HEK293 (cell line): ENCODE measurements at regions not wholly inside any gene's neighbourhood (a gene's known extent, or its start where the extent isn't known, plus 50 kb on each side); places are given as distances from the start of the nearest gene placed in this dataset.

Experiments used
- GFI1B ChIP-seq: fragments of 450-650 bp; formaldehyde crosslinking; IDR thresholded peaks from 2 replicates; pipeline ENCODE4 v1.5.1; 2016; ENCODE audit warnings: missing biosample characterization, missing genetic modification characterization
- TCF7L2 ChIP-seq: IDR thresholded peaks from 2 replicates; pipeline ENCODE4 v1.6.1; 2011; ENCODE audit warnings: low read depth, mild to moderate bottlenecking, inconsistent platforms, low read length, moderate library complexity, borderline replicate concordance
- YY1 ChIP-seq: fragments of 450-650 bp; formaldehyde crosslinking; IDR thresholded peaks from 2 replicates; pipeline ENCODE4 v1.5.1; 2018; ENCODE audit warnings: missing biosample characterization, missing genetic modification characterization
- ZBTB17 ChIP-seq: fragments of 450-650 bp; formaldehyde crosslinking; IDR thresholded peaks from 2 replicates; pipeline ENCODE4 v1.5.1; 2016; ENCODE audit warnings: missing biosample characterization, missing genetic modification characterization
- ZBTB8A ChIP-seq: fragments of 450-650 bp; formaldehyde crosslinking; IDR thresholded peaks from 2 replicates; pipeline ENCODE4 v1.5.1; 2016; ENCODE audit warnings: missing biosample characterization, missing genetic modification characterization
- ZEB2 ChIP-seq: fragments of 450-650 bp; formaldehyde crosslinking; IDR thresholded peaks from 2 replicates; pipeline ENCODE4 v1.5.1; 2016; ENCODE audit warnings: missing biosample characterization, missing genetic modification characterization
- ZNF146 ChIP-seq: fragments of 450-650 bp; formaldehyde crosslinking; IDR thresholded peaks from 2 replicates; pipeline ENCODE4 v1.5.1; 2016; ENCODE audit warnings: missing biosample characterization, missing genetic modification characterization
- ZNF157 ChIP-seq: fragments of 450-650 bp; formaldehyde crosslinking; IDR thresholded peaks from 2 replicates; pipeline ENCODE4 v1.5.1; 2016; ENCODE audit warnings: missing biosample characterization, missing genetic modification characterization
- ZNF175 ChIP-seq: fragments of 450-650 bp; formaldehyde crosslinking; IDR thresholded peaks from 2 replicates; pipeline ENCODE4 v1.5.1; 2016; ENCODE audit warnings: missing biosample characterization, missing genetic modification characterization
- ZNF184 ChIP-seq: fragments of 450-650 bp; IDR thresholded peaks from 2 replicates; pipeline ENCODE4 v1.5.1; 2018; ENCODE audit warnings: missing biosample characterization, mild to moderate bottlenecking, missing genetic modification characterization
- ZNF19 ChIP-seq: fragments of 450-650 bp; formaldehyde crosslinking; IDR thresholded peaks from 2 replicates; pipeline ENCODE4; 2016; ENCODE audit warnings: missing biosample characterization, missing genetic modification characterization, low read depth
- ZNF202 ChIP-seq: fragments of 450-650 bp; formaldehyde crosslinking; IDR thresholded peaks from 2 replicates; pipeline ENCODE4 v1.5.1; 2016; ENCODE audit warnings: missing biosample characterization, missing genetic modification characterization, borderline replicate concordance
- ZNF221 ChIP-seq: fragments of 450-650 bp; formaldehyde crosslinking; IDR thresholded peaks from 2 replicates; pipeline ENCODE4 v1.5.1; 2017; ENCODE audit warnings: missing biosample characterization, missing genetic modification characterization, borderline replicate concordance
- ZNF341 ChIP-seq: fragments of 450-650 bp; formaldehyde crosslinking; IDR thresholded peaks from 2 replicates; pipeline ENCODE4; 2016; ENCODE audit warnings: low read depth, missing biosample characterization, missing genetic modification characterization
- ZNF366 ChIP-seq: fragments of 450-650 bp; formaldehyde crosslinking; conservative IDR thresholded peaks from 2 replicates; pipeline ENCODE4 v1.5.1; 2016; ENCODE audit warnings: missing biosample characterization, missing genetic modification characterization
- ZNF416 ChIP-seq: fragments of 450-650 bp; formaldehyde crosslinking; IDR thresholded peaks from 2 replicates; pipeline ENCODE4 v1.5.1; 2016; ENCODE audit warnings: missing biosample characterization, missing genetic modification characterization
- ZNF624 ChIP-seq: fragments of 450-650 bp; formaldehyde crosslinking; IDR thresholded peaks from 2 replicates; pipeline ENCODE4 v1.5.1; 2017; ENCODE audit warnings: missing biosample characterization, missing genetic modification characterization
- ZNF658 ChIP-seq: fragments of 450-650 bp; formaldehyde crosslinking; IDR thresholded peaks from 2 replicates; pipeline ENCODE4; 2016; ENCODE audit warnings: missing biosample characterization, missing genetic modification characterization
- ZNF701 ChIP-seq: fragments of 450-650 bp; formaldehyde crosslinking; IDR thresholded peaks from 2 replicates; pipeline ENCODE4 v1.5.1; 2016; ENCODE audit warnings: missing biosample characterization, missing genetic modification characterization
- ZSCAN30 ChIP-seq: fragments of 450-650 bp; IDR thresholded peaks from 2 replicates; pipeline ENCODE4 v1.5.1; 2018; ENCODE audit warnings: missing biosample characterization, mild to moderate bottlenecking, missing genetic modification characterization, moderate library complexity
- TF ChIP-seq, protein P1 (sequence below): fragments of 450-650 bp; formaldehyde crosslinking; conservative IDR thresholded peaks from 2 replicates; pipeline ENCODE4 v1.5.1; 2016; ENCODE audit warnings: low read depth, missing biosample characterization, missing genetic modification characterization
- TF ChIP-seq, protein P2 (sequence below): fragments of 450-650 bp; formaldehyde crosslinking; IDR thresholded peaks from 2 replicates; pipeline ENCODE4 v1.5.1; 2016; ENCODE audit warnings: missing biosample characterization, missing genetic modification characterization
- TF ChIP-seq, protein P3 (sequence below): fragments of 450-650 bp; formaldehyde crosslinking; IDR thresholded peaks from 2 replicates; pipeline ENCODE4 v1.5.1; 2016; ENCODE audit warnings: missing biosample characterization, missing genetic modification characterization
- TF ChIP-seq, protein P4 (sequence below): fragments of 450-650 bp; formaldehyde crosslinking; IDR thresholded peaks from 2 replicates; pipeline ENCODE4 v1.5.1; 2016; ENCODE audit warnings: missing biosample characterization, missing genetic modification characterization
- TF ChIP-seq, protein P5 (sequence below): fragments of 450-650 bp; formaldehyde crosslinking; IDR thresholded peaks from 2 replicates; pipeline ENCODE4 v1.5.1; 2016; ENCODE audit warnings: missing biosample characterization, missing genetic modification characterization
- TF ChIP-seq, protein P6 (sequence below): fragments of 450-650 bp; formaldehyde crosslinking; IDR thresholded peaks from 2 replicates; pipeline ENCODE4 v1.5.1; 2016; ENCODE audit warnings: missing biosample characterization, missing genetic modification characterization
- TF ChIP-seq, protein P7 (sequence below): IDR thresholded peaks from 2 replicates; pipeline ENCODE4 v1.6.1; 2011; ENCODE audit warnings: mild to moderate bottlenecking, low read depth, low read length, borderline replicate concordance
- TF ChIP-seq, protein P8 (sequence below): fragments of 450-650 bp; formaldehyde crosslinking; IDR thresholded peaks from 2 replicates; pipeline ENCODE4 v1.5.1; 2016; ENCODE audit warnings: missing biosample characterization, missing genetic modification characterization

DNA sequence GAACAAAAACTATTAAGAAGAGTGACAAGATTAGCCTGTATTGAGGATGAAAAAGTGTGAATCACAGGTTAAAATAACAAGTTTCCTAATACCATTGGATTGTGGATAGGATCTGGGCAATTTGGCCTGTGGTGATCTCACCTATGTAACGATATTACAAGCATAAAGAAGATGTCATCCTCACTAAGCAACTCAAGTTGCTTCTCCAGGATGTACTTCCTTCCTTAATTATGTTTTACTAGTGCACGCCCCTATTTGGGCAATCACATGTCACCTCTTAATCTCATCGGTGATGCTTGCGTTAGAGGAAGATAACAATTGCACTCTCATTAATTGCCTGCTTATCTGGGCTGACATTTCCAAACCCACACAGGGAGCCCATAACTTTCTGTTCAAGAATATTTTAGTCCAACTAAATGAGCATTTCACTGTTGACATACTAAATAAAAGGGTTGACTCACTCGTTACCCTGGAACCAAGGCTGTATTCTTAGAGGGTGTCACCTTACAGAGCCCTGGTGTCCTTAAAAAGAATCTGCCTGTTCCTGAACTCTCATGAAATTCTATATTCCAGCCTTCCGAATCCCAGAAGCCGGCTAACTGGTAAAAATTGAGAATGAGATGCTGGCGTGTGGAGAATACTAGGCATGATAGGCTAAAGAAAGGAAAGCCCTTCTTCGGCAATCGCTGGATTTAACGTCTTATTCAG, 88.2 kb upstream of the ATXN1 start (continued):
- TF ChIP-seq, protein P1, sequence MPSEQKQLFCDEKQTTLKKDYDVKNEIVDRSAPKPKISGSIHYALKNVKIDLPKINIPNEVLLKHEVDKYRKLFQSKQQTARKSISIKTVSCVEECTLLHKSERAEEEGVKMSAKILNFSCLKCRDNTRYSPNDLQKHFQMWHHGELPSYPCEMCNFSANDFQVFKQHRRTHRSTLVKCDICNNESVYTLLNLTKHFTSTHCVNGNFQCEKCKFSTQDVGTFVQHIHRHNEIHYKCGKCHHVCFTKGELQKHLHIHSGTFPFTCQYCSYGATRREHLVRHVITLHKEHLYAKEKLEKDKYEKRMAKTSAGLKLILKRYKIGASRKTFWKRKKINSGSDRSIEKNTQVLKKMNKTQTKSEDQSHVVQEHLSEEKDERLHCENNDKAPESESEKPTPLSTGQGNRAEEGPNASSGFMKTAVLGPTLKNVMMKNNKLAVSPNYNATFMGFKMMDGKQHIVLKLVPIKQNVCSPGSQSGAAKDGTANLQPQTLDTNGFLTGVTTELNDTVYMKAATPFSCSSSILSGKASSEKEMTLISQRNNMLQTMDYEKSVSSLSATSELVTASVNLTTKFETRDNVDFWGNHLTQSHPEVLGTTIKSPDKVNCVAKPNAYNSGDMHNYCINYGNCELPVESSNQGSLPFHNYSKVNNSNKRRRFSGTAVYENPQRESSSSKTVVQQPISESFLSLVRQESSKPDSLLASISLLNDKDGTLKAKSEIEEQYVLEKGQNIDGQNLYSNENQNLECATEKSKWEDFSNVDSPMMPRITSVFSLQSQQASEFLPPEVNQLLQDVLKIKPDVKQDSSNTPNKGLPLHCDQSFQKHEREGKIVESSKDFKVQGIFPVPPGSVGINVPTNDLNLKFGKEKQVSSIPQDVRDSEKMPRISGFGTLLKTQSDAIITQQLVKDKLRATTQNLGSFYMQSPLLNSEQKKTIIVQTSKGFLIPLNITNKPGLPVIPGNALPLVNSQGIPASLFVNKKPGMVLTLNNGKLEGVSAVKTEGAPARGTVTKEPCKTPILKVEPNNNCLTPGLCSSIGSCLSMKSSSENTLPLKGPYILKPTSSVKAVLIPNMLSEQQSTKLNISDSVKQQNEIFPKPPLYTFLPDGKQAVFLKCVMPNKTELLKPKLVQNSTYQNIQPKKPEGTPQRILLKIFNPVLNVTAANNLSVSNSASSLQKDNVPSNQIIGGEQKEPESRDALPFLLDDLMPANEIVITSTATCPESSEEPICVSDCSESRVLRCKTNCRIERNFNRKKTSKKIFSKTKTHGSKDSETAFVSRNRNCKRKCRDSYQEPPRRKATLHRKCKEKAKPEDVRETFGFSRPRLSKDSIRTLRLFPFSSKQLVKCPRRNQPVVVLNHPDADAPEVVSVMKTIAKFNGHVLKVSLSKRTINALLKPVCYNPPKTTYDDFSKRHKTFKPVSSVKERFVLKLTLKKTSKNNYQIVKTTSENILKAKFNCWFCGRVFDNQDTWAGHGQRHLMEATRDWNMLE, result peak; percentile 61
- TF ChIP-seq YY1 (tag by site-specific recombination), result no peak
- no peak; the same call in 1 of the 2 replicates for TF ChIP-seq ZSCAN30 (tag by site-specific recombination)
- TF ChIP-seq ZBTB17 (tag by site-specific recombination), result peak; percentile 91
- TF ChIP-seq, protein P2, sequence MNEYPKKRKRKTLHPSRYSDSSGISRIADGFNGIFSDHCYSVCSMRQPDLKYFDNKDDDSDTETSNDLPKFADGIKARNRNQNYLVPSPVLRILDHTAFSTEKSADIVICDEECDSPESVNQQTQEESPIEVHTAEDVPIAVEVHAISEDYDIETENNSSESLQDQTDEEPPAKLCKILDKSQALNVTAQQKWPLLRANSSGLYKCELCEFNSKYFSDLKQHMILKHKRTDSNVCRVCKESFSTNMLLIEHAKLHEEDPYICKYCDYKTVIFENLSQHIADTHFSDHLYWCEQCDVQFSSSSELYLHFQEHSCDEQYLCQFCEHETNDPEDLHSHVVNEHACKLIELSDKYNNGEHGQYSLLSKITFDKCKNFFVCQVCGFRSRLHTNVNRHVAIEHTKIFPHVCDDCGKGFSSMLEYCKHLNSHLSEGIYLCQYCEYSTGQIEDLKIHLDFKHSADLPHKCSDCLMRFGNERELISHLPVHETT (tag by site-specific recombination), result peak; percentile 98
- TF ChIP-seq ZNF624 (tag by site-specific recombination), result no peak
- TF ChIP-seq ZNF157 (tag by site-specific recombination), result no peak
- TF ChIP-seq, protein P3, sequence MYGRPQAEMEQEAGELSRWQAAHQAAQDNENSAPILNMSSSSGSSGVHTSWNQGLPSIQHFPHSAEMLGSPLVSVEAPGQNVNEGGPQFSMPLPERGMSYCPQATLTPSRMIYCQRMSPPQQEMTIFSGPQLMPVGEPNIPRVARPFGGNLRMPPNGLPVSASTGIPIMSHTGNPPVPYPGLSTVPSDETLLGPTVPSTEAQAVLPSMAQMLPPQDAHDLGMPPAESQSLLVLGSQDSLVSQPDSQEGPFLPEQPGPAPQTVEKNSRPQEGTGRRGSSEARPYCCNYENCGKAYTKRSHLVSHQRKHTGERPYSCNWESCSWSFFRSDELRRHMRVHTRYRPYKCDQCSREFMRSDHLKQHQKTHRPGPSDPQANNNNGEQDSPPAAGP (tag by site-specific recombination), result peak; percentile 95
- TF ChIP-seq, protein P4, sequence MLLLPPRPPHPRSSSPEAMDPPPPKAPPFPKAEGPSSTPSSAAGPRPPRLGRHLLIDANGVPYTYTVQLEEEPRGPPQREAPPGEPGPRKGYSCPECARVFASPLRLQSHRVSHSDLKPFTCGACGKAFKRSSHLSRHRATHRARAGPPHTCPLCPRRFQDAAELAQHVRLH (tag by site-specific recombination), result peak; percentile 77
- no peak for TF ChIP-seq ZNF341
- TF ChIP-seq, protein P5, sequence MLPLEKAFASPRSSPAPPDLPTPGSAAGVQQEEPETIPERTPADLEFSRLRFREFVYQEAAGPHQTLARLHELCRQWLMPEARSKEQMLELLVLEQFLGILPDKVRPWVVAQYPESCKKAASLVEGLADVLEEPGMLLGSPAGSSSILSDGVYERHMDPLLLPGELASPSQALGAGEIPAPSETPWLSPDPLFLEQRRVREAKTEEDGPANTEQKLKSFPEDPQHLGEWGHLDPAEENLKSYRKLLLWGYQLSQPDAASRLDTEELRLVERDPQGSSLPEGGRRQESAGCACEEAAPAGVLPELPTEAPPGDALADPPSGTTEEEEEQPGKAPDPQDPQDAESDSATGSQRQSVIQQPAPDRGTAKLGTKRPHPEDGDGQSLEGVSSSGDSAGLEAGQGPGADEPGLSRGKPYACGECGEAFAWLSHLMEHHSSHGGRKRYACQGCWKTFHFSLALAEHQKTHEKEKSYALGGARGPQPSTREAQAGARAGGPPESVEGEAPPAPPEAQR (tag by site-specific recombination), result no peak
- TF ChIP-seq, protein P6, sequence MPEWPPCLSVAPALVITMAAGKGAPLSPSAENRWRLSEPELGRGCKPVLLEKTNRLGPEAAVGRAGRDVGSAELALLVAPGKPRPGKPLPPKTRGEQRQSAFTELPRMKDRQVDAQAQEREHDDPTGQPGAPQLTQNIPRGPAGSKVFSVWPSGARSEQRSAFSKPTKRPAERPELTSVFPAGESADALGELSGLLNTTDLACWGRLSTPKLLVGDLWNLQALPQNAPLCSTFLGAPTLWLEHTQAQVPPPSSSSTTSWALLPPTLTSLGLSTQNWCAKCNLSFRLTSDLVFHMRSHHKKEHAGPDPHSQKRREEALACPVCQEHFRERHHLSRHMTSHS (tag by site-specific recombination), result no peak
- TF ChIP-seq ZNF221 (tag by site-specific recombination), result no peak
- TF ChIP-seq ZNF416 (tag by site-specific recombination), result no peak
- no peak for TF ChIP-seq ZNF701 (tag by site-specific recombination)
- peak; percentile 97 for TF ChIP-seq ZEB2
- TF ChIP-seq TCF7L2, result no peak
- TF ChIP-seq ZNF366 (tag by site-specific recombination), result peak; percentile 99
- TF ChIP-seq, protein P7, sequence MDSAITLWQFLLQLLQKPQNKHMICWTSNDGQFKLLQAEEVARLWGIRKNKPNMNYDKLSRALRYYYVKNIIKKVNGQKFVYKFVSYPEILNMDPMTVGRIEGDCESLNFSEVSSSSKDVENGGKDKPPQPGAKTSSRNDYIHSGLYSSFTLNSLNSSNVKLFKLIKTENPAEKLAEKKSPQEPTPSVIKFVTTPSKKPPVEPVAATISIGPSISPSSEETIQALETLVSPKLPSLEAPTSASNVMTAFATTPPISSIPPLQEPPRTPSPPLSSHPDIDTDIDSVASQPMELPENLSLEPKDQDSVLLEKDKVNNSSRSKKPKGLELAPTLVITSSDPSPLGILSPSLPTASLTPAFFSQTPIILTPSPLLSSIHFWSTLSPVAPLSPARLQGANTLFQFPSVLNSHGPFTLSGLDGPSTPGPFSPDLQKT, result no peak
- peak; percentile 98 for TF ChIP-seq ZBTB8A (tag by site-specific recombination)
- no peak for TF ChIP-seq ZNF658 (tag by site-specific recombination)
- no peak for TF ChIP-seq ZNF202
- no peak for TF ChIP-seq ZNF19 (tag by site-specific recombination)
- TF ChIP-seq GFI1B (tag by site-specific recombination), result peak; percentile 74
- TF ChIP-seq ZNF146, result peak; percentile 26; the same call in 1 of the 2 replicates
- TF ChIP-seq ZNF184 (tag by site-specific recombination), result peak; percentile 88
- no peak for TF ChIP-seq ZNF175 (tag by site-specific recombination)
- TF ChIP-seq, protein P8, sequence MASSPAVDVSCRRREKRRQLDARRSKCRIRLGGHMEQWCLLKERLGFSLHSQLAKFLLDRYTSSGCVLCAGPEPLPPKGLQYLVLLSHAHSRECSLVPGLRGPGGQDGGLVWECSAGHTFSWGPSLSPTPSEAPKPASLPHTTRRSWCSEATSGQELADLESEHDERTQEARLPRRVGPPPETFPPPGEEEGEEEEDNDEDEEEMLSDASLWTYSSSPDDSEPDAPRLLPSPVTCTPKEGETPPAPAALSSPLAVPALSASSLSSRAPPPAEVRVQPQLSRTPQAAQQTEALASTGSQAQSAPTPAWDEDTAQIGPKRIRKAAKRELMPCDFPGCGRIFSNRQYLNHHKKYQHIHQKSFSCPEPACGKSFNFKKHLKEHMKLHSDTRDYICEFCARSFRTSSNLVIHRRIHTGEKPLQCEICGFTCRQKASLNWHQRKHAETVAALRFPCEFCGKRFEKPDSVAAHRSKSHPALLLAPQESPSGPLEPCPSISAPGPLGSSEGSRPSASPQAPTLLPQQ (tag by site-specific recombination), result peak; percentile 73
